GM13976 (cell line): ENCODE measurements at regions not wholly inside any gene's neighbourhood (a gene's known extent, or its start where the extent isn't known, plus 50 kb on each side); places are given as distances from the start of the nearest gene placed in this dataset.

Experiments
- DNase-seq: peaks from one replicate; pipeline ENCODE4 v3.0.0; 2012; ENCODE audit warnings: low spot score
- CTCF ChIP-seq: IDR thresholded peaks from 2 replicates; pipeline ENCODE4 v1.5.1; 2012; ENCODE audit warnings: borderline replicate concordance, mild to moderate bottlenecking; ENCODE audit not compliant: insufficient read depth; ENCODE audit errors: extremely low read depth, missing control alignments, control extremely low read depth
- in situ Hi-C: fragments of 300-500 bp; cut with MboI; formaldehyde crosslinking; loops from one replicate; pipeline ENCODE4 v1.12.0; 2022; ENCODE audit warnings: low sequenced_read_pairs, mixed read lengths, inconsistent platforms; ENCODE audit not compliant: unreplicated experiment

- DNase-seq, result no peak
- in situ Hi-C loops, result no loop called here
- TF ChIP-seq CTCF, result no peak
Observed at GRCh38 chr3:157718800-157719199, 215.6 kb upstream of the VEPH1 start.

- TF ChIP-seq CTCF, result no peak
- DNase-seq, result no peak
- in situ Hi-C loops, result no loop called here
Observed at GRCh38 chr3:157713101-157713500, 209.9 kb upstream of the VEPH1 start.

- in situ Hi-C loops, result no loop called here
- DNase-seq, result no peak
- no peak for TF ChIP-seq CTCF
Observed at GRCh38 chr3:157705258-157705657, 202.0 kb upstream of the VEPH1 start.

GRCh38 chr3:157700405-157700804 is 197.2 kb upstream of the VEPH1 start:
- in situ Hi-C loops, result no loop called here
- no peak for DNase-seq
- TF ChIP-seq CTCF, result no peak

GRCh38 chr3:157695586-157695985 is 192.4 kb upstream of the VEPH1 start:
- in situ Hi-C loops, result no loop called here
- no peak for TF ChIP-seq CTCF
- no peak for DNase-seq

GRCh38 chr3:157695103-157695502 is 191.9 kb upstream of the VEPH1 start:
- DNase-seq, result no peak
- TF ChIP-seq CTCF, result no peak
- in situ Hi-C loops, result no loop called here

GRCh38 chr3:157693762-157694161 is 190.5 kb upstream of the VEPH1 start:
- DNase-seq, result no peak
- in situ Hi-C loops, result no loop called here
- TF ChIP-seq CTCF, result no peak
